GM21360 (cell line): ENCODE measurements at regions not wholly inside any gene's neighbourhood (a gene's known extent, or its start where the extent isn't known, plus 50 kb on each side); places are given as distances from the start of the nearest gene placed in this dataset.

Source experiments
- ATAC-seq: cut with Tn5 transposase; IDR thresholded peaks from one replicate; pipeline ENCODE4 v1.9.1; 2021; ENCODE audit warnings: mild to moderate bottlenecking, moderate library complexity; ENCODE audit not compliant: unreplicated experiment

DNA sequence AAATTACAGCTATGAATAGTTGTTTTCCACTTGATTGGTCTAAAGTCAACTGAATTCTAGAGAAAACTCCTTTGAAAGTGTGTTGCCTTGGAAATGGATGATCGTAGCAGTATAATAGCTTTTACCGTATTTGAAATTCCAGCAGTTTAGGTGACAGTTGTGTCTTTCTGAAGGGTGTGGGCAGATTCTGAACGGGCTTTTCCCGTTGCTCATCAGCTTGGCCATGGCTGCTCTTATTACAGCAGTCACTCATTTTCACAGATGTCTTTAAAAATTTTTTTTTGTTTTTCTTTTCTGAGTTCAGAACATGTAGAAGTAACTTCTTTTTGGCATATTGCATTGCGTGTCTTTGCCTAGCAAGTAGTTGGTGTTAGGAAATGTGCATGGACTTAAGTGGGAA lies 69.6 kb upstream of the SLC4A4 start:
- ATAC-seq = no peak

DNA sequence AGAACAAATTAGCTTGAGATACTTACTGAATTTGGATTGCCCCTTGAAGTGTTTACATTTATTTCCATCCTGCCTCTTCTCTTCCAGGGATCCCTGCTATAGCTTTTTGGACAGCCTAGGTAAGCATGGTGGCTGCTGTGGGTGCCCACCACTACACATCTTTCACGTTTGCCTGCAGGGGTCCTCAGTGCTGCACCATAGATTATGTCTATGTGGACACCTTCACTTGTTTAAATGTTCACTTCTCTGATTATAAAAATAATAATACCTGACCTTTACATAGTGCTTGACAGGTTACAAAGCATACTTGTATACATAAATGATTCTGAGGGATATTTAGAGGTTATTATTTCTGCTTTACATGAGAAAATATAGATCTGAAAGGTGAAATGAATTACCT lies 67.9 kb upstream of the SLC4A4 start:
- no peak for ATAC-seq

DNA sequence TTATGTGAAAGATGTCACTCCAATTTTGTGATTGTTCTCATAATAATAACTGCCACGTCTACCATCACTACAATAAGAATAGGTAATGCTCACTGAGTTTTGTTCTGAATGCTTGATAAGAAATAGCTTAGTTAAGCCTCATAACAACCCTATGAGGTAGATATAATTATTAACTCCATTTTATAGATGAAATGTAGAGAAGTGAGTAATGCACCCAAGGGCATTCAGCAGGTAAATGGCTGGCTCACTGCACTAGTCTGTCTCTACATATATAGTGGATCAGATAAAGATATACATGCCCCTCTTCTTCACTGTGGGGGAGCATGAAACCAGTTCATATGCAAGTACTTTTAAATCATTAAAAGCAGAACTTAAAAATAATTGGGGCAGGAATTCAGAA lies 65.8 kb upstream of the SLC4A4 start:
- ATAC-seq = no peak

DNA sequence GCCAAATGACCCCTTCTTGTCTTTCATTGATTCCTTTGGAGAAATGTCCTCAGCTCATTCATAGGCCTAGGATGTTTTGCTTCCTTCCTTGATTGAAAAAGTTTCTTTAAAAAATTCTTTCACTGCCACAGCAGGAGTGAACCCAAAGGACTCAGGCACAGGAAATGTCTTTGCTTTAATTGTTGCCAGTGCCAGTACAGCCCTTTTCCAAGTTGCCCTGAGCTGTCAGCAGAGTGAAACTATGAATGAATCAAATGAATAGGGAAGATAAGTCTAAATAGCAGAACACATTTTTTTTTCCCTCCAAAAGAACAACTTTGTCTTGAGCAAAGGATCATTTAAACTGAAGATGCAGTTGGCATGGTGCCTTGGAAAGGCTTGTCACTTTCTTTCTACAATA lies 63.8 kb upstream of the SLC4A4 start:
- no peak for ATAC-seq

DNA sequence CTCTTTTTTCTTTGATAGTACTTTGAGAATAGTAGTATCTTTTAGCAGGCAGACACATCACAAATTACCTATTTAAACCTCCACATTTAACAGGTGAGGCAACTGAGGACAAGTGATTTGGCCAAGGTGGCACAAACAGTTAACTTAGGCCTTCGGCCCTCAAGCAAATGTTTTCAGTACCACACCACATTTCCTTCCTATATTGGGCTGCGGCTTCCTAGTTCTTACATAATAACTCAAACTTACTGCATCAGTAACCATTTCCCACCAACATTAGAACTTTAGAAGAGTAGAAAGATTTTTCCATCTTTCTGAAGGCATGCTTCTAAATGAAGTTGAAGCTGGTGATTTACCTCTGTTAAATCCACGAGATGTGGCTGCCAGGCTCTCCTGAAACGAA lies 63.2 kb upstream of the SLC4A4 start:
- no peak for ATAC-seq

DNA sequence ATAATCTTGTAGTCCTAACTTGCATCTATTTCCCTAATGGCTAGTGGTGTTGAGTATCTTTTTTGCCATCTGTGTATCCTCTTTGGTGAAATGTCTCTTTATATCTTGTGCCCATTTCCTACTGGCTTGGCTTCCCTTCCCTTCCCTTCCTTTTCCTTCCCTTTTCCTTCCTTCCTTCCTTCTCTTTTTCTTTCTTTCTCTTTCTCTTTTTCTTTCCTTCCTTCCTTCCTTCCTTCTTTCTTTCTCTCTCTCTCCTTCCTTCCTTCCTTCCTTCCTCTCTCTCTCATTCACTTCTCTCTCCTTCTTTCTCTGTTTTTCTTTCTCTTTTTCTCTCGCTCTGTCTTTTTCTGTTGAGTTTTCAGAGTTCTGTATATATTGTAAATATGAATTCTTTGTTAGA lies 61.5 kb upstream of the SLC4A4 start:
- ATAC-seq = no peak

DNA sequence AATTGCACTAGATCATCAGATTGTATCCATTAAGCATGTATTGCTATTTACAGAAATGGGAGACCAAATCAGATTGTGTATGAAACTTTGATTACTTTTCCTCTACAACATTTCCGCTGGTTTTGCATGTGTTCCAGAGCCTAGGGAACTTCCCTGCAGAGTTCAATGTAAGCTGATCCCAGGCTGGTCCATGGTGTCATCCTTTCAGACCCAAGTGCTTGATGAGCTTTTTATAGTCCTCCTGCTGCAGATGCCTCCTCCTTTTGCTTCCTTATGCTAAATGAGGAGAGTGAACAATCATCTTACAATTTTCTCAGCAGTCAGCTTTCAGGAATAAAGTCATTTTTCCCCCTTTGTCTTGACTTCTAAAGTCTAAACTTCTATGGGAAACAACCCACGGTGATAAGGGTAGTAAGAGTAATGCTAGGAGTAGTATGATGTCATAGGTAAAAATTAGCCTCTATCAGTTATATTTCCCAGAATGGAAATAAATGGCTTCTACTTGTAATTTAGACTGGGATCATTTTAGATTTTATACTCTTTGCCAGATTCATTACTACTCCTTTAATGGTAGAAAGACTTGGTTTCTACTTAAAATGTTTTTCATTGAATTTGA lies 55.1 kb upstream of the SLC4A4 start:
- ATAC-seq = no peak

DNA sequence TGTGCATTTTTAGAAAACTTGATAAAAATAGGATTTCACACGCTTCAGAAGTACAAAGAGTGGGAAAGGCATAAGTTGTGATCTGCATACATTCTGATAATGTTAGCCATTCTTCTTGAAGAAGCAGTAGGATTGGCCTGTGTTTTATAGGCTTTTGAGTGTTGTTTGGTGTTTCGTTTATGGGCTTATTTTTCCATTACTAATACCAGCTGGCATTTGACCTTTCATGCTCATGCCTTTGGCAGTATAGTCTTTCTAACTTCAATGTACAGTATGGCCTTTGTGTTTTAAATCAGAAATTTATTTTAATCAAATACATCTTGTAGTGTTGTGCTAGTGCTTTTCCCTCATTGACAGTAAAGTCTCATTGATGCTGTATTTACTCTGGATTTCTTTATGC lies 51.5 kb upstream of the SLC4A4 start:
- ATAC-seq = no peak

DNA sequence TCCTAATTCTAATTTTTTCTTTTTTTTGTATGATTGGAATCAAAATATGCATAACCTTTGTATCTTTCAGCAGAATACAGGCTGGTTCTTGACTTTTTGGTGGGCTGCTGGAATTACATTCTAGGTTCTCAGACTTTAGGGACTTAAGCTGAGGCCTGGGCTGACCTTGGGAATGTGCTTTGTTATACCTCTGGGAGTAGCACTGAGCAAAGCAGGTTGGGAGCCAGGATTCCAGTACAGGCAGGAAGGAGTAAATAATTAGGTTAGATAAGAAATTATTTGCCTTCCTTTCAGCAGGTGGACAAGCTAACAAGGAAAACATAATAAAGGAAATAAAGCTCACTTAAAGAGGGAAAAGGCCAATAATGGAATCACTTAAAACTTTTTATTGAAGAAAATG lies 49.9 kb upstream of the SLC4A4 start:
- ATAC-seq = no peak
